ENCODE measurements at regions not wholly inside any gene's neighbourhood (a gene's known extent, or its start where the extent isn't known, plus 50 kb on each side); places are given as distances from the start of the nearest gene placed in this dataset.
A peak's percentile ranks its signal among the peaks of the same experiment; 100 is the strongest.

- H3K9ac ChIP-seq (ENCODE audit: insufficient read depth in 1 of 2, low read length in 2 of 2) = no peak overlapping the region
- no peak for DNase-seq
- ATAC-seq (ENCODE audit: insufficient read depth, low FRiP score) = no peak
These were observed 660.7 kb upstream of the EEF2KMT start for GRCh38 chr16:5758281-5758680.

GRCh38 chr16:5756969-5757368 lies 659.4 kb upstream of the EEF2KMT start:
- DNase-seq = no peak
- Histone ChIP-seq H3K27ac (ENCODE audit: low read depth in 1 of 2, low read length in 1 of 2) (no peak overlapping the region), H3K4me3 (no peak overlapping the region), H3K36me3 (ENCODE audit: control insufficient read depth in 4 of 4, insufficient read depth in 4 of 4, low read length in 4 of 4) (no peaks in the 10 kb centered on the region), H3K9ac (ENCODE audit: insufficient read depth in 1 of 2, low read length in 2 of 2) (no peak overlapping the region), H3K9me3 (ENCODE audit: control insufficient read depth in 4 of 4, insufficient read depth in 3 of 4, low read length in 3 of 4) (no peaks in the 10 kb centered on the region), H3K4me1 (ENCODE audit: control insufficient read depth in 5 of 5, insufficient read depth in 5 of 5, low read length in 5 of 5) (peaks cover 0 to 3% (median 0%) of the 10 kb centered on the region in 5 donors), H3K27me3 (ENCODE audit: control insufficient read depth in 3 of 3, insufficient read depth in 3 of 3, low read length in 2 of 3) (no peaks in the 10 kb centered on the region)
- no peak for ATAC-seq (ENCODE audit: insufficient read depth, low FRiP score)
- WGBS, 2 donors = 69 to 80% methylated on average over 5 of the region's 5 CpGs
- no peak for TF ChIP-seq CTCF (IDR thresholded peaks at IDR 0.05; ENCODE audit: control extremely low read depth, extremely low read depth)

More at GRCh38 chr16:5758281-5758680, 660.7 kb upstream of the EEF2KMT start:
- TF ChIP-seq CTCF (IDR thresholded peaks at IDR 0.05; ENCODE audit: control extremely low read depth, extremely low read depth) = no peak
- Histone ChIP-seq H3K9me3 (ENCODE audit: control insufficient read depth in 4 of 4, insufficient read depth in 3 of 4, low read length in 3 of 4) (no peaks in the 10 kb centered on the region), H3K4me1 (ENCODE audit: control insufficient read depth in 5 of 5, insufficient read depth in 5 of 5, low read length in 5 of 5) (peaks cover 0 to 3% (median 0%) of the 10 kb centered on the region in 5 donors), H3K36me3 (ENCODE audit: control insufficient read depth in 4 of 4, insufficient read depth in 4 of 4, low read length in 4 of 4) (no peaks in the 10 kb centered on the region), H3K27ac (ENCODE audit: low read depth in 1 of 2, low read length in 1 of 2) (no peak overlapping the region), H3K27me3 (ENCODE audit: control insufficient read depth in 3 of 3, insufficient read depth in 3 of 3, low read length in 2 of 3) (no peaks in the 10 kb centered on the region), H3K4me3 (no peak overlapping the region)
- 87 to 89% methylated on average over 4 of the region's 4 CpGs for WGBS, 2 donors

GRCh38 chr16:5753381-5753780 lies 655.8 kb upstream of the EEF2KMT start:
- no peak for ATAC-seq (ENCODE audit: insufficient read depth, low FRiP score)
- H3K4me3 ChIP-seq = no peak overlapping the region
- 60 to 64% methylated on average over 7 of the region's 7 CpGs for WGBS, 2 donors

More at GRCh38 chr16:5753381-5753780, 655.8 kb upstream of the EEF2KMT start:
- TF ChIP-seq CTCF (IDR thresholded peaks at IDR 0.05; ENCODE audit: control extremely low read depth, extremely low read depth) = no peak
- H3K9ac ChIP-seq (ENCODE audit: insufficient read depth in 1 of 2, low read length in 2 of 2) = no peak overlapping the region
- H3K4me1 ChIP-seq (ENCODE audit: control insufficient read depth in 5 of 5, insufficient read depth in 5 of 5, low read length in 5 of 5) = peaks cover 0 to 3% (median 0%) of the 10 kb centered on the region in 5 donors
- DNase-seq = peak; percentile 22 to 43 (median 27)
- peaks cover 0 to 5% (median 0%) of the 10 kb centered on the region in 4 donors for H3K9me3 ChIP-seq (ENCODE audit: control insufficient read depth in 4 of 4, insufficient read depth in 3 of 4, low read length in 3 of 4)
- no peaks in the 10 kb centered on the region for H3K27me3 ChIP-seq (ENCODE audit: control insufficient read depth in 3 of 3, insufficient read depth in 3 of 3, low read length in 2 of 3)
- no peaks in the 10 kb centered on the region for H3K36me3 ChIP-seq (ENCODE audit: control insufficient read depth in 4 of 4, insufficient read depth in 4 of 4, low read length in 4 of 4)
- H3K27ac ChIP-seq (ENCODE audit: low read depth in 1 of 2, low read length in 1 of 2) = no peak overlapping the region

Data from lung (tissue), 11 donors.